ENCODE measurements at regions not wholly inside any gene's neighbourhood (a gene's known extent, or its start where the extent isn't known, plus 50 kb on each side); places are given as distances from the start of the nearest gene placed in this dataset.

DNA sequence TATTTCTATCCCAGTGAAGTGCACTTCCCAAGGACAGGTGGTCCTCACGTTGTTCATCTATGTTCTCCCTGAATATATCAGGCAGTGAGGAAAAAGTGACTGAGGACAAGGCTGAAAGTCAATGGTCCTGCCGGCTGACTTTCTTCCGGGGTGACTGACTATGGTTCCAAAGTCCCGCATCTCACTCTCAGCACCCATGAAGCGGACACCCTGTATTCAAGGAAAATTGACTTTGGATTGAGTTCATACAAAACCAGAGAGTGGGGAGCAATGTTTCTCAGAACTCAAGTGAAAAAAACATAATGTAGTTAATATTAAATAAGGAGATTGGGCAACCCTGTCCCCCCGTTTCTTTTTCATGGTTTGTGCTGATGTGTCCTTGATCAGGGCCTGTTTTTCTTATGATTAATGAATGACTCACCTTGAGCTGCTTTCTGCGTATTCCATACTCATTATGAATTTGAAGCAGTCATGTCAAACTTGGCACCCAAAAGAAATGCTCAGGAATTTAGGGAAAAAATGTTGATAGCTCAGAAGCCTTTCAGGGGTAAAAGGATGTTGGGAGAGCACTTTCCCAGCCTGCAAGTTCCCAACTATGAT lies 184.0 kb downstream of the CYLD start:
- no peak for TF ChIP-seq CTCF (IDR thresholded peaks at IDR 0.05)
- no peak for TF ChIP-seq POLR2A (IDR thresholded peaks at IDR 0.05)

Data from adrenal gland (tissue), 5 donors.